NCI-H1092 (cell line): ENCODE measurements at regions not wholly inside any gene's neighbourhood (a gene's known extent, or its start where the extent isn't known, plus 50 kb on each side); places are given as distances from the start of the nearest gene placed in this dataset.
"Not testable (repeated sequence)": the region's sequence is repeated elsewhere in the genome, so short reads cannot be mapped to it uniquely, and the experiment has no call there.

ENCODE experiments used
- DNase-seq: peaks from one replicate; lab custom pipeline; 2025; lab: John Stamatoyannopoulos, UW

DNA sequence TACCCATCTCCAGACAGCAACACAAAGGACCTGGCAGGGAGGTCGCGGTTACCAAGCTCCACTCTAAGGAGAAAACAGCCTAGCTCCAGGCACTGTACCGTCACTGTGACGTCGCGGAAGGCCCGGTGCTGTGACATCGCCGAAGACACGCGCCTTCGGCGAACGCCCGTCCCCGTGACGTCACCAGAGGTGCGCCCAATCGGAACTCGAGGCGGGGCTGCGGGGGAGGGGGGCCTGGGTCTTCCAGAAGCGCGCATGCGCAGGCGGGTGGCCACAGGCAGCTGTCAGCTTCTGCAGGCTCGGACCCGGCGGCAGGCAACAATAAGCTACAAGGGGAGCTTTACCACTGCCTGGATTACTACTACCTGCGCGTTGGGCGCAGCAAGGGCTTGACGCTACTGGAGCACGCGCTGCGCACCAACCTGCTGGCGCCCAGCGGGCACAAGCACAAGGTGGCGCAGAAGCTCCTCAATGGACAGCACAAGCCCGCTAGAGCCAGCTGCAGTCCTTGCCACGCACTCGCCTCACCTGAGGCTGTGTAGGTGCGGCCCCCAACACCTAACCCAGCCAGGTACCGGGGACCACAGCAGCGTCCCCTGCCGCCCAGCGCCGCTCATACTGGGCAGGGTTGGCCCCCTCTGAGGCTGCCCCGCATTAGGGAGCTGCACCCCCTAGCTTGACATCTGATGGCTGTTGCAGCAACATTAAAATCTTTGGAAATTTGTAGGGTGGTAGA is 208.4 kb downstream of the TPST1 start:
- DNase-seq = peak; percentile 97

DNA sequence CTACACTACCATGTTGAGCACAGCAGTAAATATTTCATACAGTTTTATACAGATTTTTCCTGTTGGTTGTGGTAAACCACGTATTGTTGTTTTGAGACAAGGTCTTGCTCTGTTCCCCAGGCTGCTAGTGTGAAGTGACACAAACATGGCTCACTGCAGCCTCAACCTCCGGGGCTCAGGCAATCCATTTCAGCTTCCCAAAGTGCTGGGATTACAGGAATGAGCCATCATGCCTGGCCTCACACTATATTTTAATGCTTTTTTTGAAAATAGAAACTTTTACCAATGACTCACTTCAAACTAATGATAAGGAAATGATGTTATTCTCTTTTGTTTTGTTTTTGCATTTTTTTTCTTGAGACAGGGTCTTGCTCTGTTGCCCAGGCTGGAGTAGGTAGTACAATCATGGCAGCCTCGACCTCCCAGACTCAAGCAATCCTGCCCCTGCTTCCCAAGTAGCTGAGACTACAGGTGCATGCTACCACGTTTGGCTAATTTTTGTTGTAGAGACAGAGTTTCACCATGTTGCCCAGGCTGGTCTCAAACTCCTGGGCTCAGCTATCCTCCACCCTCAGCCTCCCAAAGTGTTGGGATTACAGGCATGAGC is 210.6 kb downstream of the TPST1 start:
- no peak for DNase-seq

DNA sequence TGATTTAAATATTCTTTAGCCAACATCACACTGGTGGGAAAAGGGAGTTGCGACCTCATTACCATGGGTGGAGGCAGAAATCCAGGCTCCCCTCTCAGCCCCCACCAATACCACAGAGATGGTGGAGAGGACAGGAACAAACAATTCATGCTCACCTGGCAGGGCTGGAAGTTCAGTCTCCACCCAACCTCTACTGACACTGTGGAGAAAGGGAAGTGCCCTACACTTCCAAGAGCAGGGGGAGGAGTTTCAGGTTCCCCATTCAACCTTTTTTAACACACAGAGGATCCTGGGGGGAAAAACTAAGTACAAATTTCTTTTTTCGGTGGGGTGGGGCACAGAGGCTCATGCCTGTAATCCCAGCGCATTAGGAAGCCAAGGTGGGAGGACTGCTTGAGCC is 210.1 kb upstream of the KCTD7 start:
- no peak for DNase-seq

DNA sequence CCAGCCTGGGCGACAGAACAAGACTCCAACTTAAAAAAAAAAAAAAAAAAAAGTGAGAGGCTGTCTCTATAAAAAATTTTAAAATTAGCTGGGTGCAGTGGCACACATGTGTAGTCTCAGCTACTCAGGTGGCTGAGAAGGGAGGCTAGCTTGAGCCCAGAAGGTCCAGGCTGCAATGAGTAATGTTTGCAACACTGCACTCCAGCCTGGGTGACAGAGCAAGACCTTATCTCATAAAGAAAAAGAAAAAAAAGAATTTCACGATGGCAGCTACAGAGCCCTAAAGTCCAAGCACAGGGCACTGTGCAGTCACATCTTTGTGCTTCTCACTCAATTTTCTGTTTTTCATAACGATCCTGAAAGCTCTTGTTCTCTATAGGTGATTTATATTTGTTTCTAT is 209.5 kb upstream of the KCTD7 start:
- DNase-seq = no peak

DNA sequence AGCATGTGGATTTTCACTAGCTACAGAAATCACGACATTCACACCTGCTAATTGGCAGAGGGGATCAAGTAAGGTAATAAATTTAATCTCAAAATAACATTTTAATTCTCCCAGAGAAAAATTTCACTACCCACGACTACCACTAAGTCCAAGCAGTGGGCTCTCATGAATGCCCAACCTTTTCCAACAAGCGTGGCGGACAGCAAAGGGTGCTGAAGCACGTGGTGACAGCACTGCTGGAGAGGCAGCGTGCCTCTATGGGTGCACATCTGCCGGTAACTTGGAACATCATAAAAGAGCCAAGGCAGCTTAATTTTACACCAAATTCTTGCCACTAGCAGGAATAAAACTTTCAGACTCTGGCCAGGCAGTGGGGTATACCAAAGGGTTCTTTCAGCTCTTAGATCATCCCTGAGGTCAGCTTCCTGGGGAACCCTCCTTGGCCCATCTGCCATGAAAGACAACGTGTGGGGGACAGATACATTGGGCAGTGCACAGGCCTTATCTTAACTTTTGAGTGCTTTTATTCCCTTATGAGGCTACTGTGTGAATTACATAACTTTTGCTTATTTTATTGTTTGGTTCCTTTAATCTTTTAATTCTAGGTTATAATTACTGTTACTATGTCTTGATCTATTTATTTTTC is 206.7 kb upstream of the KCTD7 start:
- DNase-seq = no peak

DNA sequence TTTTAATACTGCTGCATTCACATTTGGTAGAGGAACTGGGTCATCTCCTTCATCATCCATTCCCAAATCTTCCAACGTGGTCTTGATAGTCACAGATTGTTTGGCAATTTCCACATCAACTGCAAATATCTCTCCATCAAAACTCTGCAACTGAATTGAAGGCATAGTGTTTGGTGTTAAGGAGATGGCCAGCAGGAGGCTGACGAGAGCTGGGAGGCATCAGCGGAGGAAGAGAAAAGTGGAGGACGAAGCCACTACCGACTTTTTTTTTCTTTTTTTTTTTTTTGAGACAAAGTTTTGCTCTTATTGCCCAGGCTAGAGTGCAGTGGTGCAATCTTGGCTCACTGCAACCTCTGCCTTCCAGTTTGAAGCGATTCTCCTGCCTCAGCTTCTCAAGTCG is 205.0 kb upstream of the KCTD7 start:
- DNase-seq = no peak

DNA sequence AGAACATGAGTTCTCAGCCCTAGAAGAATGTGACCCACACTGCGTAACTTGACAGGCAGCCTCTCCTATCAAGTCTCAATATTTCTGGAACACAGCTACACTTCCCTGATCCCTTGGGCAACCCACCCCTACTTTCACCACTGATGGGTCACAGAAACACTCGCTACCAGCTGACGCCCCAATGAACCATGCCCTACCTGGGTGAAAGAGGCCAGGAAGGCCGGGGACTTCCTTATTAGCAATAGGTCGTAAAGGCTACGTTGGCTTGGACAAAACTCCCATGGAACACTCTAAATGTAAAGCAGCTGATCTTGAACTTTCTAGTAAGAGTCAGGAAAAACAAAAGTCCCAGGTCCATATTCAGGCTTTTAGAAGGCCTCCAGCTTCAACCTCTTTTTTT is 202.3 kb upstream of the KCTD7 start:
- DNase-seq = no peak

DNA sequence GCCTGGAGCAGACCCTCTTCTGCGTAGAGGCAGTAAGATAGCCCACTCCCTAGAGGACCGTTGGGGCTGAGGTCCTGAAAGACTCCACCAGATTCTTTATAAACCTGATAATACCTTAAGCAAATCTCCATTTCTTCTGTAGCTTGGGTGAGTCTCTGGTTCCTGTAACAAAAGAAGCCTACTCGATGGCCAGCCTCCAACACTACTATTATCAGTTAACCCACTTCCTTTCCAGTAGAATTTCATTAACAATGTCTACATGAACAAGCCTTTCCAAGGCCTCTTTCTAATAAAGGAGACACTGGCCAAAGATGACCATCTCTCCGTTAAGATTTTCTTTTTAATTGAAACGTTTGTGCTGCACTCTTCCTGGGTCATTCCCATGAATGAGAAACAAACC is 201.7 kb upstream of the KCTD7 start:
- no peak for DNase-seq

DNA sequence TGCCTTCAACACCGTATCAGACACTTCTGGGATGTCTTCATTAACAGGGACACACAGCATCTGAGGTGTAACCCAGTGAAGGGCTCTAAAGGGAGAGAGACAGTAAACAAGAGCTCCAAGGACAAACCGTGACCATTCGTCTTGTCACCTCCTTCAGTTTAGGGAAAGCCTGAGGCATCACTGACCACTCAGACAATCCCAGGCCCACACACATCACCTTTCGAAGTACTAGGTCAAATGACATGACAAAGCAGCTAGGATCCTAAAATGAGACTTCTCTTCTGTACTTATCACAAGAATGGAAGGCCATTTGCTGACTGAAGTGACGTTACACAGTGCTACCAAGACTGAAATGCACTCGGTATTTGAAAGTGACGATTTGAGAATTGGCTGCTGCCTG is 200.7 kb upstream of the KCTD7 start:
- no peak for DNase-seq

DNA sequence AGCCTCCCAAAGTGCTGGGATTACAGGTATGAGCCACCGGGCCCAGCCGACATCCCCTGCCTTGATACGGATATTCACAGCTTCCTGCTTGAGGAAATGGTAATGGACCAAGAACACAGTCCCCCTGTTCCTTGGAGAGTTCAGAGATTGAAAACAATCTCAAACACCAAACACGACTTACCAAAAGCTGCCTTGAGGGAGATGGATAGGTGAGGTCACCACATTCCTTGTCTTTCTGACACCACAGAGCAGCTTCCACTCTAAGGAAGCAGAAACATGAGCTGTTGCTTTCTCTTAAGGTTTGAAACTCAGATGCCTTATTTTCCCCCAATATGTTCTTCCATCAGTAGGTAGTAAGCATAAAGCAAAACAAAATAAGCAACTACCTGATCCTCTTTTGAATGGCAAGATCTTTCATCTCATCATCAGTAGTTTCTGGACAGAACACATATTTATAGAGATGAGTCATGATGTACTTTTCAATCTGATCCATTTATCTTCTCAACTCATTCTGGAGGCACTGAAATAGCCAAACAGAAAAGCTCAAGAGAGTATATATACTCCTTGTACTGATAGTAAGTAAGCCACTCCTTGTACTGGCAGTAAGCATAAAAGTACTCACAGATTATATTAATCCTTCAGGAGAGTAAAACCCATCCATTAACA is 199.1 kb upstream of the KCTD7 start:
- DNase-seq = no peak

DNA sequence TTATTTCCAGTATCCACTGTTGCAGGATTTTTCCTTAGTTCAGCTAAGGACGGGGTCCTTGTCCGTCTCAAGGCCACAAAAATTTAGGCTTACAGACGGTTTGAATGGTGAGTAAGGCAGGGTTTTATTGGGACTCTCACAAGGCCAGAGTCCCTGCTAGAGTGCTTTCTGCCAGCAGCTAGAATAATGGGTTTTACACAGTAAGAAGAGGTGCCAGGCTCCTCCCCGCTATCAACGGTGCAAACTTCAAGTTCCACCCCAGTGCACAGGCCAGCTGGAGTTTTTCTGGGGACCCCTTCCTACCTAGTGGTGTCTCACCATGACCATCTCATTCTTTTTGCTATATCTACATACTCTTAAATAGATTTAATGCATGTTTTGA is 198.5 kb upstream of the KCTD7 start:
- no peak for DNase-seq

DNA sequence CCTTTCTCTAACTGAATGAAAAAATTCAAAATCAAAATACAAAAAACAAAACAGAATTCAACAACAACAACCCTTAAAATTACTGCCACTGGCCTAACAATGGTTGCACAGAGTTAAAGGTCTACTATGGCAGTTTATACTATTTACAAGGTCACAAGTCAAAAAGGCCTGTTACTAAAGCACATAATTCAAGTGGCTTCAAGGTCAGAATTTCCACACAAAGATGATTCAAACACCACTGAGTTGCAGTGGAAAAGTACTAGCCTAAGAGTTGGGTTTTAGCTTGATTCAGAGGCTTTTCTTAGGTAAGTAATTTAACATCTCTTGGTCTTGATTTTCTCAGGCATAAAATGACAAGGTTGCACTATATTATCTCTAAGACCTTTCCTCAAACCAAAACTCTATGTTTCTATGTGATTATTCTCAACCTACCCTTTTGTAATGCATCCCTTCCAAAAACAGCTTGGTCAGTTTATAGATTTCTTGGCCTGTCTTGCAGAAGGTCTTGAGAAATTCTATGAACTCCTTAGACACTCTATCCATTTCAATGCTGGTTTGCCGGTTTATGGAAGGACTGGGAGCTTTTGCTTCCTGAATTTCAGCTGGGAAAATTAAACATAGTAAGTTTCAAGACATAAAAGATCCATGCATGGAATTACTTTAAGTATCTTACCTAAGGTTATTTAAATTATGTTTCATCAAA is 189.8 kb upstream of the KCTD7 start:
- DNase-seq = not testable (repeated sequence)

DNA sequence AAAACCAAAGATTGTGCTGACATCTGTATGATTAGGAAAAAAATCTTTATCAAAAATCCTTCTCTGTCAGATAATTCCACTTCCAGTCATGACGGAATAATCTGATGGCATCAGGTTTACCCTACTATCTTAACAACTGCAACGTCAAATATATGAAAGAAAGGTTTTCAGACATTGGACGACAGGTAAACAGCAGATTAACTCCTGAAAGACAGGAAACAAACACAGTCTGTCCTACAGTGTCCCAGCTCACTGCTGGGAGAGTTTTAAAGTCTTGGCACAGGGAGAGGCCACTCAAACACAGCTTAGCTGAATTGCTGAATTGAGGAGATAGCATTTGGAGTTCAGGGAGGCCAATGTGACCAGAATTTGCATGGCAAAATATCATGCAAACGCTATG is 186.3 kb upstream of the KCTD7 start:
- DNase-seq = no peak

DNA sequence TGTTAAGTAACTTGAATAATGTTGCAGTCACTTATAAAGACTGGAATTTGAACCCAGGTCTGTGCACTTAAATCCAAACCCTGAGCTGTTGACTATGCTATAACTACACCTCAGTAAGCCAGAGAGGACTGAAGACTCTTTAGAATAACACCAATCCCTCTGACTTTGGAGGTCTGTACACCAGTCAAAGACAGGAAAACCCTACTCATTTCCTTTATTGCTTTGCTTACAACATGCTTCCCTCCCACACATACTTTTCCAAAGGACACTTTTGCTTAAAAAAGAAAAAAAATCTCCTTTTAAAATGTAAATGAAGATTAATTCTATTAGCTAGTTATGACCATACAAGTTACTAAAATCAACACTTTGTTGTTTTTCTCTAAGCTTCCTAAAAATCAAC is 184.7 kb upstream of the KCTD7 start:
- DNase-seq = no peak

DNA sequence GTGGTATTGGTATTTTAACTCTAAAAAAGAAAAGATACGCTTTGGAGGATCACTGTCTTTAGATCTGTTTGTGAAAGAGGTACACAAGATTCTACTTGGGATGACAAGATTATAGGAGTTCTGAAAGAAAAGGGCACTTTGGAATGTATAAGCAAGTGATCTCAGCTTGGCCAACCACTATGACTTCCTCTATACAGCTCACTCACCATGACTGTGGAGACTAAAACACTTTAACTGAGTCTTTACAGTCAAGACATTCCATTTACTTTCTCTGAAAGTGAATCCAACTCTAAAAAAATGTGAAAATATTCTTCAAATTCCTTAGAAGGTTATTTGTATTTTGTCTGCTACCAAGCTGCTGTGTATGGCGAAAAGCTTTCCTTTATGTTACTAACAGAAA is 181.7 kb upstream of the KCTD7 start:
- DNase-seq = not testable (repeated sequence)

DNA sequence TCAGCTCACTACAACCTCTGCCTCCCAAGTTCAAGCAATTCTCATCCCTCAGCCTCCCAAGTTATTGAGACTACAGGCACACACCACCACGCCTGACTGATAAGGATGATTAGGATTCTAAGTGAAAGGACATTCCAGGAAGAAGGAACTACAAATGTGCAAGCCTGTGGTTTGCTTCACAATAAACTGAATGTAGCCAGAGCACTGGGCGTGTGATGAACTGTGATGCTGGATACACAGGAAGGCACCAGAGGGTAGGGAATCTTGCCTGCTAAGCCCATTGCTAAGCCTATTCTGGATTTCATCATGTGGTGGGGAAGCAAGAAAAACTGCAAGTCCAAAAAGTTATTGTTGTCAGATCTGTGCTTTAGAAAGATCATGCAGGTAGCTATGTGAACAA is 177.9 kb upstream of the KCTD7 start:
- DNase-seq = not testable (repeated sequence)

DNA sequence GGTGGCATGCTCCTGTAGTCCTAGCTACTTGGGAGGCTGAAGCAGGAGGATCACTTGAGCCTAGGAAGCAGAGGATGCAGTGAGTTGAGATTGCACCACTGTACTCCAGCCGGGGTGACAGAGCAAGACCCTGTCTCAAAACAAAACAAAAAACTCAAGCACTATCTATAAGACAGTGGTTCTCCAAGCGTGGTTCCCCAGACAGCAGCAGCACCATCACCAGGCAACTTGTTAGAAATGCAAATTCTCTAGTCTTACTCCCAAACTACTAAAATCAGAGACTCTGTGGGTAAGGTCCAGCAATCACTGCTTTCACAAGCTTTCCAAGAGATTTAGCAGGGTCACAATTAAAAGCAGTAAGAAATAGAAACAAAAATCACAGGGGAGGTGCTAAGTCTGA is 177.0 kb upstream of the KCTD7 start:
- DNase-seq = not testable (repeated sequence)

DNA sequence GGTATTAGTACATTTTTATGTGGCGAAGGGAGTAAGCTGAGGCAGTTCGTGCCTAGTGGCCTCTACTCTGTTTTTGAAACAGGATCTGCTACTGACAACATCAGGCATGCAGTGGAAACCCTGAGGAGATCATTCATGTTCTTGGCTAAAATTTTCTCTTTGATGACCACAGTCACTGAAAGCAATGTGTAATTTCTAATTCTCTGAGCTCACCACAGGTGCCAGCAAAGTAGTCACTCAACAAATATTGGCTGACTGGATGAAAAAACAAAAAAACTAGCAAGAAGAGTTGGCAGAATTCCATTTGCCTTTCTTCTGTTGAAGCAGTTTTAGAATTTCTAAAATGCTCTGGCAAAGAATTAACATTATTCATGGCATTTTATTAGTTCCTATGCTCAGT is 176.5 kb upstream of the KCTD7 start:
- no peak for DNase-seq

DNA sequence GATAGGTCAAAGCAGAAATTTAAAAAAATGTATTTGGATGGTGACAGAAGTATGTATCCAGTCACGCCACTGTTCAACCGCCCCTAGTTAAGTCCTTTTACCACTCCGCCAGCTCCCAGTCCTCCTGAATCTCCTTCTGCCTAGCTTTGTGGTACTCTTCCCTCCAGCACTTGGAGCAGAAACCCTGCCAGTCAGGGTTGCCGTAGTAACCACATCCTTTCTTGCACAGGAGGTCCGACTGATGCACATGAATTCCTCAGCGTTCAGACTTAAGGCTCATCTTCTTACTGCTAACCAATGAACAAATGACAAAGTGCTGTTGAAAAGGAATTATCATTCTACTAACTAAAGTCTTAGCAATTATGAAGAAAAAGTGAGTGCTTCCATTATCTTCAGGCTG is 175.3 kb upstream of the KCTD7 start:
- DNase-seq = no peak

DNA sequence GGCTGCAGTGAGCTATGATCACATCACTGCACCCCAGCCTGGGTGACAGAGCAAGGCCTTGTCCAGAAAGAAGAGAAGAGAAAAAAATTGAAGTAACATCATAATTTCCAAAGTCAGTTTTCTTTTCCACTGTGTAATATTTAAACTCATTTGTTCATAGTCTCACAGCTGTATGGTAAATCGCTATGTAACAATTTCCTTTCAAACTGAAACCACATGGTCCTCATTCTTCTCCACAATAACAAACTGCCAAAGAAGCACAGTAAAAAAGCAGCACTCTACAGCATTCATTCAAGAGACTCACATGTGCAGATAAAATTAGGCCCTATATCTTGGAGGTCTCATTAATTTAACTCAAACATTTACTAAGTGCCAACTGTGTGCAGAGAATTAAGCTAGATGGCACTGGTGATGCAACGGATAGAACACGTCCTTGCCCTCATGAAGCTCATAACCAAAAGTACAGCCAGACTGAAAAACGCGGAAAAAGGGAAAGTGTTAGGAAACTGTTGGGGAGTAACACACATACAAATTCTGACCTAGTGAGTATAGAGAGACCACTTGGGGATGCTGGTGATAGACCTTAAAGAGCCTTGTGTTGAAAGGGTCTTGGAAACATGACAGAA is 174.0 kb upstream of the KCTD7 start:
- no peak for DNase-seq

DNA sequence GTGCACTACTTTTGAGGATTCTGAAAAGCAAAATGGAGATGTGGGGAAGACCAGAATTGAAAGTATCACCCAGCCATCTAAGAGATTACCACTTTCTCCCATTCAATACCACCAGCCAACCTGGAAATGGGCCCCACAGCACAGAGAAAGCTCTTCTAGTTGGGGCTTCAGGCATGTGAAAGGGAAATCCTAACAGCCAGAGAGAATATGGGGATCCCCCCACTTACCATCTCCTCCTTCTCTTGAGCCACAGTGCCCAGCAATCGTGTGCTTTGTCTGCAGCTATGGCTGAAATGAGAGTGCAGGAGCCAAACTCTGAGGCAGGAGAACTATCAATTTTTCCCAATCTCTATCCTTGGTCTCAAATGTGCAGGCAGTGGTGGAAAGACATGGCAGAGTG is 173.2 kb upstream of the KCTD7 start:
- DNase-seq = not testable (repeated sequence)

DNA sequence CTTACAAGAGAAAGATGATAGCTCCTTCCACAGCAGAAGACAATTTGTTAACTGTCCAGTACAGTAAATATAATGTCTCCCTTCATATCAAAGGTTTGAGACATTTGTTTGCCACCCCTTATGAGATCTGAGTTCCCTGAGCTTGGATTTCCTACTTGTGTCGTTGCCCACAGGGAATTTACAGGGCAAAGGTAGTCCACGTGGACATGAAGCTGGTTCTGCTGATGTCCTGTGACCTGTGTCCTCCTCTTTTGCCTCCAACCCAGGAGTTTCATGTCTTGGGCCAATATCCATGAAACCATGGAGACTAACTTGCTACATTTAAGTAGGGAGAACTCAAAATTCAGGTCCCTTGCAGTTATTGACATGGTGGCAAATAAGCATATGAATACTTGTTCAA is 172.2 kb upstream of the KCTD7 start:
- DNase-seq = not testable (repeated sequence)
